ENCODE measurements at regions not wholly inside any gene's neighbourhood (a gene's known extent, or its start where the extent isn't known, plus 50 kb on each side); places are given as distances from the start of the nearest gene placed in this dataset.

- TF ChIP-seq, protein P1, sequence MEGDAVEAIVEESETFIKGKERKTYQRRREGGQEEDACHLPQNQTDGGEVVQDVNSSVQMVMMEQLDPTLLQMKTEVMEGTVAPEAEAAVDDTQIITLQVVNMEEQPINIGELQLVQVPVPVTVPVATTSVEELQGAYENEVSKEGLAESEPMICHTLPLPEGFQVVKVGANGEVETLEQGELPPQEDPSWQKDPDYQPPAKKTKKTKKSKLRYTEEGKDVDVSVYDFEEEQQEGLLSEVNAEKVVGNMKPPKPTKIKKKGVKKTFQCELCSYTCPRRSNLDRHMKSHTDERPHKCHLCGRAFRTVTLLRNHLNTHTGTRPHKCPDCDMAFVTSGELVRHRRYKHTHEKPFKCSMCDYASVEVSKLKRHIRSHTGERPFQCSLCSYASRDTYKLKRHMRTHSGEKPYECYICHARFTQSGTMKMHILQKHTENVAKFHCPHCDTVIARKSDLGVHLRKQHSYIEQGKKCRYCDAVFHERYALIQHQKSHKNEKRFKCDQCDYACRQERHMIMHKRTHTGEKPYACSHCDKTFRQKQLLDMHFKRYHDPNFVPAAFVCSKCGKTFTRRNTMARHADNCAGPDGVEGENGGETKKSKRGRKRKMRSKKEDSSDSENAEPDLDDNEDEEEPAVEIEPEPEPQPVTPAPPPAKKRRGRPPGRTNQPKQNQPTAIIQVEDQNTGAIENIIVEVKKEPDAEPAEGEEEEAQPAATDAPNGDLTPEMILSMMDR (IDR thresholded peaks at IDR 0.05): no peak
- TF ChIP-seq POLR2A (IDR thresholded peaks at IDR 0.05): no peak
Observed at GRCh38 chrX:819684-820083, 189.1 kb downstream of the SHOX start.

All from adrenal gland (tissue), 5 donors.